Stimulated activated CD4-positive, alpha-beta T cell treated with anti-CD3 and anti-CD28 coated beads, Interleukin-12 subunit alpha, Interleukin-12 subunit beta, amount 100 ng/mL, for 4 hours (primary cell): ENCODE measurements at regions not wholly inside any gene's neighbourhood (a gene's known extent, or its start where the extent isn't known, plus 50 kb on each side); places are given as distances from the start of the nearest gene placed in this dataset.
A peak's percentile ranks its signal among the peaks of the same experiment; 100 is the strongest.

Experiments
- DNase-seq: peaks from one replicate; pipeline ENCODE4 v3.0.0-alpha.2; 2020

DNA sequence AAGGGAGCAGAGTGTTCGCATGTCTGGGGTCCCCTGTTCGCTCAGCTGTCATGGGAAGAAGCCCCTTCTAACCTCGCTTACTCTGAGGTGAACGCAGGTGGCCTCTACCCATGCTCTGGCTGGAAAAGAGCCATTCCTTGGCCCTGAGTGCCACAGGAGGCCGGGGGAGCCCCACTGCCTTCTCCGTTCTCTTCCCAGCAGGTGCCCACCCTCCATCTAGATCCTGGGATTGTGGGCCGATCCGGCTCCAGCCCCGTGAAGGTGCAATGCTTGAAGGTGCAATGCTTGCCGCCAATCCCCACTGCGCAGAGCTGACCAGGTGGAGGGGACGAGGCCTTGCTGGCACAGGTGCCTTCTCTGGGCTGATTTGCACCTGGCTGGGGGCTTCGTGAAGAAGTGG, 95.4 kb downstream of the MRPL36 start:
- no peak for DNase-seq

- DNase-seq, result no peak
Observed at GRCh38 chr5:1703352-1704050, 96.1 kb downstream of the MRPL36 start.

DNA sequence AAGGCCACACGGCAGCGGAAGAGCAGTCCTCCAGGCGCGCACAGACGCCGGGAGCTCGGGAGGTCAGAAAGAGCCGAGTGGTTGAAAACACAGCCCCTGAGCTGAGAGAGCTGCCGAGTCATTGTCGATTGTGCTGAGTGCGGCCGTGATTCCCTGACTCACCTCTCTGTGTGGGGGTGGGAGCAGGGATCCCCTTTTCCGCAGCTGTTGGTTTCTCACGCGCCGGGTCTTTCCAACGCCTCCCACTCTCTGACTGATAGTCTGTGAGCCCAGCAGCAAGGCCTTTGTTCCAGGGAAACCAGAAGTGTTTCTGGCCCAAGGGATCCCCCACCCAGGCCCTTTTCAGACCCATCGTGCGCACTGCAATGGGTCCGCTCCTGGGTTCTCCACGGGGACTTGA, 97.3 kb downstream of the MRPL36 start:
- no peak for DNase-seq

GRCh38 chr5:1701884-1702283, 97.8 kb downstream of the MRPL36 start:
- DNase-seq, result no peak

- DNase-seq, result no peak
Observed at GRCh38 chr5:1701216-1701864, 98.3 kb downstream of the MRPL36 start.

DNA sequence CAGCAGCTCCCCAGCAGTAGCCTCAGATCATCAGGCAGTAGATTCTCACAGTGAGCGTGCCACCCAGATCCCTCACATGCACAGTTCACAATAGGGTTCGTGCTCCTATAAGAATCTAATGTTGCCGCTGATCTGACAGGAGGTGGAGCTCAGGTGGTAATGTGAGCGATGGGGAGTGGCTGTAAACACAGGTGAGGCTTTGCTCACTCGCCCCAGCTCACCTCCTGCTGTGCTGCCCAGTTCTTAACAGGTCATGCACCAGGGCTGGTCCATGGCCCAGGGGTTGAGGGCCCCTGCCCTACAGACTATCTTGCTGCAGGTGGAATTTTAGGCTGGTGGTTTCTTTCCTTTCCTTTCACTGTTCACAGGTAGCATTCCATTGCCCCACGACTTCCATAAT, 100.2 kb downstream of the MRPL36 start:
- no peak for DNase-seq

- no peak for DNase-seq
Observed at GRCh38 chr5:1698589-1699316, 100.9 kb downstream of the MRPL36 start.

DNA sequence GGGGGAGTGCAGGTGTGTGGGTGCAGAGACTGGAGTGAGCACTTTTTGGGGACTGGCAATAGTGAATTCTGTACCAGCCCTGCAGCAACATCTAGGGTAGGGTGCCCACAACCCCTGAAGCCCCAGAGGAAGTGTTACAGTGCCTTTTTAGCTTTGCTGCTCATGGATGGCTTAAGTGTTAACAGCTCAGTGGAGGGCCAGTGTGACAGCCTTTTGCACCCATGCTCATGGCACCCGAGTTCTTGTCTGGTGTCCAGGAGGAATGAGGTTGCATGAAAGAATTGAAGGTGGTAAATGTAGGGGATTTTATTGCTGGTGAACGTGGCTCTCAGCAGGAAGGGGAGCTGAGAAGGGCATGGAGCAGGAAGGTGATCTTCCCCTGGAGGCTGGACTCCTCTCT, 107.3 kb downstream of the MRPL36 start:
- no peak for DNase-seq

GRCh38 chr5:1687301-1687970, 112.2 kb downstream of the MRPL36 start:
- no peak for DNase-seq

DNA sequence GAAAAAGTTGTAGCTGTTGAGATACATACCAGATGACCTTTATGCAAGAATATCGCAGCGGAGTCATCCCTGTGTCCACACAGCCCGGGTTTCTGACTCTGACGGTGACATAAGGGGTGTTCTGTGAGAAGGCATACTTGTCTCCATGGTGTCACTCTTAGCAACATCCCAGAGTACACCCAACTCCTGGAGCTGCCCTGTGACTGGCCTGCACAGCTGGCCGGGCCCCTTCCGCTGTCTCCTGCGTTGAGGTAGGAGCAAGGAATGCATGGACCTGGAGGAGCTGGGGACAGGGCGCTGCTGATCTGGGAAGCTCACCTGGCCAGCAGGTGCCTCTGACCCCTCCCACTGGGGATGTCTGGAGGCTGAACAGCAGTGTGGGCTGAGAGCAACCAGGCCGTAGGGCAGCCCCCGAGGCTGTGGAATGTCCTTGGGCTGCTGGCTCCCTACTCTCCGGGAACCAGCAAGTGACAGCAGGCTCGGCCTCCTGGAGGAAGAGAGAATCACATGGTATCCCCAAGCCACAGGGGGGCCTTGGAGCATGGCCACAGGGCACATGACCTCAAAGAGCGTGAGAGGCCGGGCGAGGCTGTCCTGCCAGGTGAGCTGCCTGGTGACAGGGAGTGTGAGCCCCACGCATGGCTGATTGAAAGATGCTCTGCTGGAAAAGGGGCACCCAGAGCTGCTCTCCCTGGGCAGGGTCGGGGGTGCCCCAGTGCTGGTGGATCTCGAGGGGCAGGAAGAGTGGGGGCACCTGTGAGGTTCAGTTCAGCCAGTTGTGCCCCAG, 113.4 kb downstream of the MRPL36 start:
- no peak for DNase-seq

DNA sequence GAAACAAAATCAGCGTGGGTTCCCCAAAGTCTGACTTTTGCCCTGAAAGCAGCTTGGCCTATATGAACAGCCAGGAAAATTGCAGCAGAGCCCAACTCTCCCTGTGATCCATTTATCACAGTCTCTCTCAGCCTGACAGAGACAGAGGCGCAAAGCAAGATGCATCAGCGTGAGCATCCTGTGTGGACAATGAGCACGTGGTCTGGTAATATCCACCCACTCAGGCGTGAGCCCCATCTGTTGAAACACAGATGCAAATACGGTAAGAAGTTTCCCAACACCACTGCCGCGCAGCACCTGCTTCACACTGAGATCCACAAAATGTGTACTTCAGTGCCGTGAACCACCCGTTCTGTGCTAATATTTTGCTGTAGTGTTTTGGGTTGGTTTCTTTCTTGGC, 114.6 kb downstream of the MRPL36 start:
- no peak for DNase-seq

DNA sequence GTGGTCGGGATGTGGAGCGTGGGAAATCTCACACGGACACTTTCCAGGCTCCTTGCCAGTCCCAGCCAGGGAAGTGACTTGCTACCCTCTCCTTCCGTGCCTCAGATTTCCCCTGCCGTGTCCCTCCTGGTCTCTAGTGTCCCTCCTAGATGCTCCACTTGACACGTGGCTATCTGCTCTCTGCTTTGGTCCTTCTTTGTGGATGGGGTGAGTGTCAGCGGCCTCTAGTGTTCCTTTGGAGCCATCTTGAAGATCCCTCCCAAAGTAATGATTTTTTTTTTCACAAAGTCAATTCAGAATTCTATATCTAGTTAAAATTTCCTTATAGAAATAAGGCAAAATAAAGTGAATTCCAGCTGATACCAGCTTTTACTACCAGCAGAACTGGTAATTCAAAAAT, 117.7 kb downstream of the MRPL36 start:
- no peak for DNase-seq

DNA sequence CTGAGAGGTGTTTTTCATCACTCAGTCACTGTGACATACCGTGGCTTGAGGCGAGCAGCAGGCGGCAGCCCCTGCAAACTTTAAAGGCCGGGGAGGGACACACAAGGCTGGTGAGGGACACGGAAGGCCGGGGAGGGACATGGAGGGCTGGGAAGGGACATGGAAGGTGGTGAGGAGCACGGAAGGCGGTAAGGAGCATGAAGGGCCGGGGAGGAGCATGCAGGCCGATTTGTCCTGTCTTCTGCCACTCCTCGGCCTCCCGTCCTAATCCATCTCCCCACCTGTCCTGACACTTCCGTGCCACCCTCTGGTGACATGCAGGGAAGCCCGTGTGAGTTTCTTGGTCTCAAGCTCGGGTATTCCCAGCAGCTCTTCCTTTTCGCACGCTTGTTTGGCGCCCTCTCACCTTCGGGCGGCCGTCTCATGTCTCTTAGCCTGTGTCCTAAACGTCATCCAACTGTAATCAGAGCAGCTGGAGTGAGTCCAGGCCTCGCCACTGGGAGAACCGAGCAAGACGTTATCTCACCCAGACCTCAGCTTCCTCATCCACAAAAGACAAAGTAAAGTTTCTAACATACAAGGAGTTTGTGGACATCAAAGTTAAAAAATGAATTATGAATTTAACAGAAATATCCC, 126.5 kb downstream of the MRPL36 start:
- DNase-seq, result no peak

DNA sequence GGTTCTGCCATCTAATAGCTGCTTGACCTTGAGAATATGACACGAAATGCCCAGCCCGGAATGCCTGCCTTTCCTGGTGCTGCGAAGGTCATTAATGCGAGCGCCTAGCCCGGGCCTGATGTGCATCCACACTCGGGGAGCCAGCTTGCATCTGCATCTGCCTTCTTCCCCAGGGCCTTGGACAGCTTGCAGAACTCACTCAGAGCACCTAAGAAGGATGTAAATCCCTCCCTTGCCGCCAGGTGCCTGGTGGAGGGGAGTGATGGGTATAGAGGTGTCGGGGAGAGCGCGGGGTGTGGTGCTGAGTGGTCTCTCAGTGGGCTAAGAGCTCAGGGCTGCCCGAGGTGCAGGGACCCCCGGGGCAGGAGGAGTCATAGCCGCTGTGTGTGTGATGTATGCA, 127.2 kb downstream of the MRPL36 start:
- DNase-seq, result no peak

- DNase-seq, result no peak
Observed at GRCh38 chr5:1671351-1671750, 128.3 kb downstream of the MRPL36 start.

DNA sequence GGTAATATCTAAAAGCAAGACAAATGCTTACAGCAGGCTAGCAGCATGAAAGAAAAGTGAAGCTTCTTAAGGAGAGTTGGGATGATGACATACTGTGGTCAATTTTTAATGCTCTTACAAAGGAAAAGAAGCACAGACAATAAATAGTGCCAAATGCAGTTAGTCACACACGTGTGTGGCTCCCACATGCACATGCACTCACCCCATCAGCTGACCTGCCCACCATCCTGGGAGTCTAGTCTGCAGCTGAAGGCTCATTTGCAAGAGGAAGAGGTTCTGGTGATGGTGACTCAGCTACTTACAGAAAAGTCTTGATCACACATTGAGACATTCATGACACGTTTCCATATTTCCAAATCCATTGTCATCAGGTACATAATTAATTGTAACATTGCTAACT, 129.3 kb downstream of the MRPL36 start:
- no peak for DNase-seq

- no peak for DNase-seq
Observed at GRCh38 chr5:1669276-1670155, 130.1 kb downstream of the MRPL36 start.

GRCh38 chr5:1668141-1668721, 131.4 kb downstream of the MRPL36 start:
- no peak for DNase-seq

GRCh38 chr5:1667648-1668140, 131.9 kb downstream of the MRPL36 start:
- no peak for DNase-seq

- peak; percentile 41 for DNase-seq
Observed at GRCh38 chr5:1666812-1667588, 132.6 kb downstream of the MRPL36 start.
